Effector memory CD8-positive, alpha-beta T cell (primary cell): ENCODE measurements at regions not wholly inside any gene's neighbourhood (a gene's known extent, or its start where the extent isn't known, plus 50 kb on each side); places are given as distances from the start of the nearest gene placed in this dataset.
"Not testable (repeated sequence)": the region's sequence is repeated elsewhere in the genome, so short reads cannot be mapped to it uniquely, and the experiment has no call there.

Source experiments
- ATAC-seq: fragments of 150-1000 bp; cut with Tn5 transposase; replicated peaks from 2 replicates; pipeline ENCODE4 v1.10.0; 2021; ENCODE audit warnings: mild to moderate bottlenecking, moderate library complexity
- DNase-seq, 3 experiments: peaks; one replicate each; pipeline ENCODE4 v3.0.0; 2021
- H3K27ac Mint-ChIP-seq, 2 donors: one replicate each; pipeline ENCODE4 v1.8.0; 2022; ENCODE audit warnings: mild to moderate bottlenecking in 2 of 2, mixed read lengths in 2 of 2, moderate library complexity in 2 of 2
- H3K27me3 Mint-ChIP-seq, 2 donors: one replicate each; pipeline ENCODE4 v1.8.0; 2022; ENCODE audit warnings: mixed read lengths in 2 of 2
- H3K36me3 Mint-ChIP-seq: one replicate; pipeline ENCODE4 v1.8.0; 2022; ENCODE audit warnings: mild to moderate bottlenecking, moderate library complexity, mixed read lengths; ENCODE audit not compliant: insufficient read depth
- H3K4me1 Mint-ChIP-seq, 2 donors: one replicate each; pipeline ENCODE4 v1.8.0; 2022; ENCODE audit warnings: low read depth in 2 of 2, mixed read lengths in 2 of 2
- H3K4me3 Mint-ChIP-seq, 2 donors: one replicate each; pipeline ENCODE4 v1.8.0; 2022; ENCODE audit warnings: mild to moderate bottlenecking in 2 of 2, mixed read lengths in 2 of 2, moderate library complexity in 2 of 2
- H3K9me3 Mint-ChIP-seq, 2 donors: one replicate each; pipeline ENCODE4 v1.8.0; 2022; ENCODE audit warnings: mixed read lengths in 2 of 2

- Mint-ChIP-seq H3K27ac (no peak overlapping the region), H3K36me3 (no peaks in the 10 kb centered on the region), H3K4me1 (peaks cover 0 to 5% of the 10 kb centered on the region in 2 donors), H3K27me3 (peaks cover 46 to 70% of the 10 kb centered on the region in 2 donors), H3K4me3 (no peak overlapping the region), H3K9me3 (no peaks in the 10 kb centered on the region)
- DNase-seq (no peak), ATAC-seq (no peak)
Observed at GRCh38 chr6:106796781-106797180, 167.4 kb downstream of the QRSL1 start.

- no peak for ATAC-seq
Observed at GRCh38 chr6:106794129-106794528, 164.8 kb downstream of the QRSL1 start.

GRCh38 chr6:106792536-106793236 lies 163.3 kb downstream of the QRSL1 start:
- Mint-ChIP-seq H3K4me3 (no peak overlapping the region), H3K27me3 (peaks cover 47 to 48% of the 10 kb centered on the region in 2 donors), H3K36me3 (no peaks in the 10 kb centered on the region), H3K9me3 (no peaks in the 10 kb centered on the region), H3K4me1 (no peaks in the 10 kb centered on the region), H3K27ac (no peak overlapping the region)
- no peak for ATAC-seq
- DNase-seq, result no peak

More at GRCh38 chr6:106794129-106794528, 164.8 kb downstream of the QRSL1 start:
- Mint-ChIP-seq H3K4me3 (no peak overlapping the region), H3K27ac (no peak overlapping the region), H3K9me3 (no peaks in the 10 kb centered on the region), H3K36me3 (no peaks in the 10 kb centered on the region), H3K4me1 (peaks cover 0 to 2% of the 10 kb centered on the region in 2 donors), H3K27me3 (peaks cover 40 to 47% of the 10 kb centered on the region in 2 donors)
- DNase-seq, result no peak

- no peak for ATAC-seq
- Mint-ChIP-seq H3K4me1 (no peaks in the 10 kb centered on the region), H3K9me3 (no peaks in the 10 kb centered on the region), H3K27ac (no peak overlapping the region), H3K4me3 (no peak overlapping the region), H3K27me3 (peaks cover 44 to 47% of the 10 kb centered on the region in 2 donors), H3K36me3 (no peaks in the 10 kb centered on the region)
- DNase-seq, result no peak
Observed at GRCh38 chr6:106790935-106791334, 161.6 kb downstream of the QRSL1 start.

- Mint-ChIP-seq H3K9me3 (no peaks in the 10 kb centered on the region), H3K27ac (no peak overlapping the region), H3K4me1 (no peaks in the 10 kb centered on the region), H3K27me3 (peaks cover 39 to 46% of the 10 kb centered on the region in 2 donors), H3K4me3 (no peak overlapping the region), H3K36me3 (no peaks in the 10 kb centered on the region)
- DNase-seq (no peak), ATAC-seq (no peak)
Observed at GRCh38 chr6:106790149-106790770, 160.9 kb downstream of the QRSL1 start.

GRCh38 chr6:106789428-106790148 lies 160.2 kb downstream of the QRSL1 start:
- no peaks in the 10 kb centered on the region for H3K9me3 Mint-ChIP-seq
- ATAC-seq (no peak), DNase-seq (no peak)
- no peak overlapping the region for H3K27ac Mint-ChIP-seq
- no peaks in the 10 kb centered on the region for H3K4me1 Mint-ChIP-seq
- no peak overlapping the region for H3K4me3 Mint-ChIP-seq
- H3K27me3 Mint-ChIP-seq, result peaks cover 39 to 47% of the 10 kb centered on the region in 2 donors
- H3K36me3 Mint-ChIP-seq, result no peaks in the 10 kb centered on the region

GRCh38 chr6:106788761-106789160 lies 159.4 kb downstream of the QRSL1 start:
- Mint-ChIP-seq H3K4me3 (no peak overlapping the region), H3K4me1 (no peaks in the 10 kb centered on the region), H3K9me3 (no peaks in the 10 kb centered on the region), H3K27ac (no peak overlapping the region), H3K27me3 (peaks cover 32 to 48% of the 10 kb centered on the region in 2 donors), H3K36me3 (no peaks in the 10 kb centered on the region)
- no peak for ATAC-seq
- DNase-seq, result no peak

- no peak for DNase-seq
- Mint-ChIP-seq H3K27ac (no peak overlapping the region), H3K36me3 (no peaks in the 10 kb centered on the region), H3K27me3 (peaks cover 25 to 48% of the 10 kb centered on the region in 2 donors), H3K4me3 (no peak overlapping the region), H3K9me3 (no peaks in the 10 kb centered on the region), H3K4me1 (no peaks in the 10 kb centered on the region)
- no peak for ATAC-seq
Observed at GRCh38 chr6:106787327-106788196, 158.2 kb downstream of the QRSL1 start.

GRCh38 chr6:106785298-106785697 lies 155.9 kb downstream of the QRSL1 start:
- no peaks in the 10 kb centered on the region for H3K9me3 Mint-ChIP-seq
- no peak overlapping the region for H3K4me3 Mint-ChIP-seq
- no peak for DNase-seq
- no peaks in the 10 kb centered on the region for H3K4me1 Mint-ChIP-seq
- H3K27me3 Mint-ChIP-seq, result peaks cover 32 to 63% of the 10 kb centered on the region in 2 donors
- H3K36me3 Mint-ChIP-seq, result no peaks in the 10 kb centered on the region
- no peak for ATAC-seq
- no peak overlapping the region for H3K27ac Mint-ChIP-seq

GRCh38 chr6:106783640-106784566 lies 154.5 kb downstream of the QRSL1 start:
- no peak for DNase-seq

GRCh38 chr6:106782536-106783285 lies 153.3 kb downstream of the QRSL1 start:
- no peak overlapping the region for H3K27ac Mint-ChIP-seq
- H3K9me3 Mint-ChIP-seq, result no peaks in the 10 kb centered on the region
- no peak for ATAC-seq
- H3K27me3 Mint-ChIP-seq, result peaks cover 40 to 73% of the 10 kb centered on the region in 2 donors
- H3K4me1 Mint-ChIP-seq, result no peaks in the 10 kb centered on the region
- H3K4me3 Mint-ChIP-seq, result no peak overlapping the region
- DNase-seq, result no peak
- H3K36me3 Mint-ChIP-seq, result no peaks in the 10 kb centered on the region

More at GRCh38 chr6:106783640-106784566, 154.5 kb downstream of the QRSL1 start:
- no peak for ATAC-seq
- no peaks in the 10 kb centered on the region for H3K4me1 Mint-ChIP-seq
- H3K27ac Mint-ChIP-seq, result no peak overlapping the region
- H3K27me3 Mint-ChIP-seq, result peaks cover 40 to 75% of the 10 kb centered on the region in 2 donors
- H3K4me3 Mint-ChIP-seq, result no peak overlapping the region
- no peaks in the 10 kb centered on the region for H3K36me3 Mint-ChIP-seq
- no peaks in the 10 kb centered on the region for H3K9me3 Mint-ChIP-seq

- peaks cover 52 to 83% of the 10 kb centered on the region in 2 donors for H3K27me3 Mint-ChIP-seq
- H3K9me3 Mint-ChIP-seq, H3K36me3 Mint-ChIP-seq, ATAC-seq, DNase-seq, H3K4me1 Mint-ChIP-seq, H3K27ac Mint-ChIP-seq, H3K4me3 Mint-ChIP-seq: not testable (repeated sequence)
Observed at GRCh38 chr6:106779552-106779951, 150.2 kb downstream of the QRSL1 start.
